ENCODE measurements at regions not wholly inside any gene's neighbourhood (a gene's known extent, or its start where the extent isn't known, plus 50 kb on each side); places are given as distances from the start of the nearest gene placed in this dataset.

DNA sequence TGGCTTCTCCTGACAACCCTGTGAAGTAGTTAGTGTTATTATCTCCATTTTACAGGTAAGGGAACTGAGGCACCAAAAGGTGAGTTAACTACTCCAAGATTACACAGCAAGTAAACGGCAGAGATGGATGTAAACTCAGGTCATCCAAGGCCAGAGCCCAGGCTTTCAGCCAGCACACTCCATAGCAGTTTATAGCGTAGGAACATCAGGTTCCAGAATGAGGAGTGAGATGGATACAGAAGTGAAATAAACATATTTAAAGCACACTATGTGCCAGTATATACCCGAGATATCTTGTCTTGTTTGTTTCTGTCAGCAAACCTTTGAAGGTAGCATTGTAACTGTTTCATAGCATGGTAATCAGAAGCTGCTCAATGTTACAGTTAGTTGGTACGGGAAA lies 279.0 kb downstream of the OXSM start:
- H3K27ac ChIP-seq (ENCODE audit: low read depth, low read length): no peak overlapping the region
- no peaks in the 10 kb centered on the region for H3K27me3 ChIP-seq (ENCODE audit: control insufficient read depth, insufficient read depth, low read length)
- H3K9ac ChIP-seq (ENCODE audit: low read length): no peak overlapping the region
- H3K36me3 ChIP-seq (ENCODE audit: control insufficient read depth, insufficient read depth, low read length): no peaks in the 10 kb centered on the region
- no peaks in the 10 kb centered on the region for H3K9me3 ChIP-seq (ENCODE audit: control insufficient read depth, insufficient read depth, low read depth, low read length)
- H3K4me1 ChIP-seq (ENCODE audit: control insufficient read depth, insufficient read depth, low read length): no peaks in the 10 kb centered on the region
- H3K4me3 ChIP-seq (ENCODE audit: low read depth, low read length): no peak overlapping the region

DNA sequence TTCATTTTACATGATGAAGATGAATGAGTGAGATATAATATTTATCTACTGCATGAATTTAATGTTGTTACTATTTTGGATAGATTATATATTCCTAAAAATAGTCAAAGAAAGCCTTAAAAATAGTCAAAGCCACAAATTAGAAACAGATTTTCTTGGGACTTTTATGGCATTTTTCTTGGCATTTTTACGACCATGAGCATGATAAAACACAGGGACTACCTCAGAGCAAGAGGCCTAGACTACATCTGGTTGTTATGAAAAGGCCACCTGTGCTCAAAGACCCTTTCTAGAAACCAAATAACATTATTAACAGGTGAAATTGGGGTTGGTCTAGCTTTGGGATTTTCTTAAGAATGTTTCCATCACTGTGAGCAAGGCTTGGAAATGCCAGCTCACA lies 281.0 kb downstream of the OXSM start:
- H3K36me3 ChIP-seq (ENCODE audit: control insufficient read depth, insufficient read depth, low read length): no peaks in the 10 kb centered on the region
- no peak overlapping the region for H3K9ac ChIP-seq (ENCODE audit: low read length)
- no peak overlapping the region for H3K4me3 ChIP-seq (ENCODE audit: low read depth, low read length)
- H3K9me3 ChIP-seq (ENCODE audit: control insufficient read depth, insufficient read depth, low read depth, low read length): no peaks in the 10 kb centered on the region
- no peaks in the 10 kb centered on the region for H3K27me3 ChIP-seq (ENCODE audit: control insufficient read depth, insufficient read depth, low read length)
- H3K4me1 ChIP-seq (ENCODE audit: control insufficient read depth, insufficient read depth, low read length): no peaks in the 10 kb centered on the region
- H3K27ac ChIP-seq (ENCODE audit: low read depth, low read length): no peak overlapping the region

- H3K9me3 ChIP-seq (ENCODE audit: control insufficient read depth, insufficient read depth, low read depth, low read length): no peaks in the 10 kb centered on the region
- no peak overlapping the region for H3K4me3 ChIP-seq (ENCODE audit: low read depth, low read length)
- no peak overlapping the region for H3K27ac ChIP-seq (ENCODE audit: low read depth, low read length)
- no peaks in the 10 kb centered on the region for H3K4me1 ChIP-seq (ENCODE audit: control insufficient read depth, insufficient read depth, low read length)
- no peaks in the 10 kb centered on the region for H3K36me3 ChIP-seq (ENCODE audit: control insufficient read depth, insufficient read depth, low read length)
- H3K27me3 ChIP-seq (ENCODE audit: control insufficient read depth, insufficient read depth, low read length): no peaks in the 10 kb centered on the region
- no peak overlapping the region for H3K9ac ChIP-seq (ENCODE audit: low read length)
Observed at GRCh38 chr3:26074080-26074479, 284.2 kb downstream of the OXSM start.

DNA sequence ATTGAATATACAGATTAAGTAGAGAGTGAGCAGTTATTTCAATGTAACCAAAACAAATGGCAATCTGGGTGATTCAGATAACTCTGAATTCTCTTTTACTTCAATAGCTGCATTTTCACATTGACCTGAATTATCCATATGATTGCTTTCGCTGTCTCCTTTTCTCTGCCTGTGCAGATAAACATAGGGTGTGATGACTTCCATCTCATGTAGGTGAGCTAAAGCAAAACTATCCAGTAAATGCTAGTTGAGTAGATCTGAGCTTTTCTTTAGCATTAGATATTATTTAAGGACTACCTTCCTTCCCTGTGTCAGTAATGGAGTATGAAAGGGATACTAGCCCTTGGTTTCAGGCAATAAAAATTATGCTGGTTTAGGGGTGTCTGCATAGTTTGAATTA lies 288.6 kb downstream of the OXSM start:
- Histone ChIP-seq H3K4me3 (ENCODE audit: low read depth, low read length) (no peak overlapping the region), H3K9me3 (ENCODE audit: control insufficient read depth, insufficient read depth, low read depth, low read length) (no peaks in the 10 kb centered on the region), H3K4me1 (ENCODE audit: control insufficient read depth, insufficient read depth, low read length) (no peaks in the 10 kb centered on the region), H3K27me3 (ENCODE audit: control insufficient read depth, insufficient read depth, low read length) (no peaks in the 10 kb centered on the region), H3K36me3 (ENCODE audit: control insufficient read depth, insufficient read depth, low read length) (no peaks in the 10 kb centered on the region), H3K9ac (ENCODE audit: low read length) (no peak overlapping the region), H3K27ac (ENCODE audit: low read depth, low read length) (no peak overlapping the region)

DNA sequence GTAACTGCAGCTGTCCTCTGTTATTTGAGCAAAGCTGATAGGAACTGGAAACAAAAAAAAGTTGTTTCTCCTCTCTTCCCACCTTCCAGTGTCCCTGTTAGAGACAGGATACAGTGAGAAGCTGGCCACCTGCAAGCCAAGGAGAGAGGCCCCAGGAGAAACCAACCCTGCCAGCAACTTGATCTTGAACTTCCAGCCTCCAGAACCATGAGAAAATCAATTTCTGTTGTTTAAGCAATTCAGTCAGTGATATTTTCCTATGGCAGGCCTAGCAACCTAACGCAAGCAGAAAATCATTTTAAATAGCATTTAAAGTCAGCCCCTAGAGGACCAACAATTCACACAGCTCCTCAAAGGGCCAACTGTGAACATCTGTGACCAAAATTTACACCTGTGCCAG lies 291.3 kb downstream of the OXSM start:
- Histone ChIP-seq H3K9ac (ENCODE audit: low read length) (no peak overlapping the region), H3K9me3 (ENCODE audit: control insufficient read depth, insufficient read depth, low read depth, low read length) (peaks cover 5% of the 10 kb centered on the region), H3K27me3 (ENCODE audit: control insufficient read depth, insufficient read depth, low read length) (no peaks in the 10 kb centered on the region), H3K36me3 (ENCODE audit: control insufficient read depth, insufficient read depth, low read length) (no peaks in the 10 kb centered on the region), H3K4me1 (ENCODE audit: control insufficient read depth, insufficient read depth, low read length) (no peaks in the 10 kb centered on the region), H3K4me3 (ENCODE audit: low read depth, low read length) (no peak overlapping the region), H3K27ac (ENCODE audit: low read depth, low read length) (no peak overlapping the region)

- Histone ChIP-seq H3K27me3 (ENCODE audit: control insufficient read depth, insufficient read depth, low read length) (no peaks in the 10 kb centered on the region), H3K36me3 (ENCODE audit: control insufficient read depth, insufficient read depth, low read length) (no peaks in the 10 kb centered on the region), H3K27ac (ENCODE audit: low read depth, low read length) (no peak overlapping the region), H3K4me1 (ENCODE audit: control insufficient read depth, insufficient read depth, low read length) (no peaks in the 10 kb centered on the region), H3K9ac (ENCODE audit: low read length) (no peak overlapping the region), H3K9me3 (ENCODE audit: control insufficient read depth, insufficient read depth, low read depth, low read length) (peaks cover 10% of the 10 kb centered on the region), H3K4me3 (ENCODE audit: low read depth, low read length) (no peak overlapping the region)
Observed at GRCh38 chr3:26081806-26082205, 291.9 kb downstream of the OXSM start.

DNA sequence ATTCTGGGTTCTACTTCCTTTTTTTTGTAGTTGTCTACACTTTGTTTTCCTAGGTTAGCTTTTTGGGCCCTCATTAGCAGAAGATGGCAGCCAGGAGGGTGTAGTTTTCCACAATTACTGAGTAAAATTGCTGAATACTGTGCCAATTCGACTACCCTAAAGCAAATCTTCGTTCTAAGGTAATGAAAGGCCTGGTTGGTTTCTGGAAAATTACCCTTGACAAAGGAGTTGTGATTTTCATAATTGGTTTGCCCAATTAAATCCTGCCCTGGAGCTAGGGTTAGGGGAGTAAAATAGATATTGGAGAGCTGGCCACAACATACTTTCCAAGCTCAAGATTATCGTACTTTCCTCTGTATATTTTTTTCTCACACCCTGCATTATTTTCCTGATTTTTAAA lies 293.0 kb downstream of the OXSM start:
- Histone ChIP-seq H3K27ac (ENCODE audit: low read depth, low read length) (no peak overlapping the region), H3K9me3 (ENCODE audit: control insufficient read depth, insufficient read depth, low read depth, low read length) (peaks cover 21% of the 10 kb centered on the region), H3K4me1 (ENCODE audit: control insufficient read depth, insufficient read depth, low read length) (no peaks in the 10 kb centered on the region), H3K4me3 (ENCODE audit: low read depth, low read length) (no peak overlapping the region), H3K36me3 (ENCODE audit: control insufficient read depth, insufficient read depth, low read length) (no peaks in the 10 kb centered on the region), H3K9ac (ENCODE audit: low read length) (no peak overlapping the region), H3K27me3 (ENCODE audit: control insufficient read depth, insufficient read depth, low read length) (no peaks in the 10 kb centered on the region)

DNA sequence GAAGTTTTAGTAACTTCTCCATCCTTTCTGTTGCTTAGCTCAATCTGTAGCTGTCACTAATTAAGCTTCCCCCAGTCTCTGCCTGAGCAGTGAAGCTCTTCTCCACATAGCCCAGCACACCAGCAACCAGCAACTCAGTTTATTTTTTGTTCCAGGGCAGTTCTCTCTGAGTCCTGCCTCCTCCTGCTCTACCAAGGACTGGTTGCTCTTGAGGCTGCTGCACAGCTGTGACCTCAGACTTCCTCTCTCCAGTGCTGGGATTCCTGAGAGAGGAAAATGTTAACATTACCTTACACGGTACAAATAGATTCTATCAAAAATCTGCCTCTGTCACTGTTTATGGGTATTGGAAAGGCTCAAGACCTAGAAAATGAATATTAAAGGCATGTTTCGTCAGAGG lies 294.7 kb downstream of the OXSM start:
- no peak overlapping the region for H3K9ac ChIP-seq (ENCODE audit: low read length)
- no peaks in the 10 kb centered on the region for H3K27me3 ChIP-seq (ENCODE audit: control insufficient read depth, insufficient read depth, low read length)
- H3K4me1 ChIP-seq (ENCODE audit: control insufficient read depth, insufficient read depth, low read length): no peaks in the 10 kb centered on the region
- no peaks in the 10 kb centered on the region for H3K36me3 ChIP-seq (ENCODE audit: control insufficient read depth, insufficient read depth, low read length)
- H3K27ac ChIP-seq (ENCODE audit: low read depth, low read length): no peak overlapping the region
- peaks cover 34% of the 10 kb centered on the region for H3K9me3 ChIP-seq (ENCODE audit: control insufficient read depth, insufficient read depth, low read depth, low read length)
- no peak overlapping the region for H3K4me3 ChIP-seq (ENCODE audit: low read depth, low read length)

GRCh38 chr3:26087751-26088150 lies 297.9 kb downstream of the OXSM start:
- no peak overlapping the region for H3K9ac ChIP-seq (ENCODE audit: low read length)
- no peaks in the 10 kb centered on the region for H3K27me3 ChIP-seq (ENCODE audit: control insufficient read depth, insufficient read depth, low read length)
- H3K9me3 ChIP-seq (ENCODE audit: control insufficient read depth, insufficient read depth, low read depth, low read length): peaks cover 38% of the 10 kb centered on the region
- H3K36me3 ChIP-seq (ENCODE audit: control insufficient read depth, insufficient read depth, low read length): no peaks in the 10 kb centered on the region
- no peaks in the 10 kb centered on the region for H3K4me1 ChIP-seq (ENCODE audit: control insufficient read depth, insufficient read depth, low read length)
- H3K27ac ChIP-seq (ENCODE audit: low read depth, low read length): no peak overlapping the region
- no peak overlapping the region for H3K4me3 ChIP-seq (ENCODE audit: low read depth, low read length)

DNA sequence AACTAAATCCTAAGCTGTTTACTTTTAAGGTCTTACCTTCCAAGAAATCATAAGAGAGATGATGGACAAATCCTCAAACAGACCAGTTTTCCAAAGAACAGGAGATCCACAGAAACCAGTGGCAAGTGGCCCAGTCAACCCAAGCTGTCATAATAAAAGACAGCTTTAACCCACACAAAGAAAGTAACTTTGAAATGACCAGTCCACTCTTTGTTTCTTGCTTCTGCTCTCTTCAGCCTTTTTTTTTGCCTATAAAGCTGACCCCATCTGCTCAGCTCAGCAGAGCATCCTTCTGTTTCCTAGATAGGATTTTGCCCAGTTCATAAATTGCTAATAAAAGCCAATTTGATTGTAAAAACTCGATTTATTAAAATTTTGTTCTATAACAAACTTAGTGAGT lies 299.4 kb downstream of the OXSM start:
- H3K36me3 ChIP-seq (ENCODE audit: control insufficient read depth, insufficient read depth, low read length): no peaks in the 10 kb centered on the region

DNA sequence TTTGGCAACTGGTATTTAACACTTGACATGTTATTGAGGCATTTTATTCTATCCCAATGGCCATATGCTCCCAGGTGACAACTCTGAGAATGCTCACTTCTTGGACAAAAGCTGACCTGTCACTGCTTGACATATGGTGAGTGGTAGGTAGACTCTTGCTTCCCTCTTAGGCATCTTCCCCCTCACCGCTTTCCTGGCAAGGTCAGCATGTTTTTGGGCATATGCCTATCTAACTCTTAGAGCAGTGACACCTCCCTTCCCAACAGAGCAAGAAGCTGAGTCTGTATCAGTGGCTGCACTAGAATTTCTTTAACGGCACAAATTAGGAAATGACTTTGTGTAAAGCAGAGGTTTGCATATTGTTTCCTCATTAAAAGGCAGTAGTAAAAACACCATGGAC lies 300.7 kb downstream of the OXSM start:
- H3K9me3 ChIP-seq (ENCODE audit: control insufficient read depth, insufficient read depth, low read depth, low read length): peaks cover 42% of the 10 kb centered on the region
- H3K36me3 ChIP-seq (ENCODE audit: control insufficient read depth, insufficient read depth, low read length): no peaks in the 10 kb centered on the region
- no peak overlapping the region for H3K27ac ChIP-seq (ENCODE audit: low read depth, low read length)
- H3K4me3 ChIP-seq (ENCODE audit: low read depth, low read length): no peak overlapping the region
- H3K4me1 ChIP-seq (ENCODE audit: control insufficient read depth, insufficient read depth, low read length): no peaks in the 10 kb centered on the region
- H3K27me3 ChIP-seq (ENCODE audit: control insufficient read depth, insufficient read depth, low read length): no peaks in the 10 kb centered on the region
- no peak overlapping the region for H3K9ac ChIP-seq (ENCODE audit: low read length)

More for the DNA sequence above, 299.4 kb downstream of the OXSM start:
- Histone ChIP-seq H3K27ac (ENCODE audit: low read depth, low read length) (no peak overlapping the region), H3K9me3 (ENCODE audit: control insufficient read depth, insufficient read depth, low read depth, low read length) (peaks cover 40% of the 10 kb centered on the region), H3K9ac (ENCODE audit: low read length) (no peak overlapping the region), H3K4me3 (ENCODE audit: low read depth, low read length) (no peak overlapping the region), H3K4me1 (ENCODE audit: control insufficient read depth, insufficient read depth, low read length) (no peaks in the 10 kb centered on the region), H3K27me3 (ENCODE audit: control insufficient read depth, insufficient read depth, low read length) (no peaks in the 10 kb centered on the region)

DNA sequence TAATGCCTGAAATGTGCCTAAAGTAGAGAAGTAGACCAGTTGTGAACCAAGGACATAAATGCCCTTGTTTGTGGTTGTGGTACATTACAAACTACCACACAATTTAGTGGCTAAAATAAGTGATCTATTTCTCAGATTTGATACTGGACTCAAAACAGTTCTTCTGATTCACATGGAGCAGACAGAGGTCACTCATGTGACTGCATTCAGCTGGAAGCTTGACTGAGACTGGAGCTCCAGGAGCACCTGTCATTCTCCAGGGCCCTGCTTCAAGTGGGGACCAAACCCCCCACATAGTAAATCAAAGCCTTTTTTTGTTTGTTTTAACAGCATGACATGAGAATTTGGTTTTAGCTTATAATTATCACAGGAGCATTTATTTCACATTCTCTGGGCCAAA lies 301.2 kb downstream of the OXSM start:
- no peak overlapping the region for H3K9ac ChIP-seq (ENCODE audit: low read length)
- H3K4me1 ChIP-seq (ENCODE audit: control insufficient read depth, insufficient read depth, low read length): no peaks in the 10 kb centered on the region
- H3K27ac ChIP-seq (ENCODE audit: low read depth, low read length): no peak overlapping the region
- no peaks in the 10 kb centered on the region for H3K27me3 ChIP-seq (ENCODE audit: control insufficient read depth, insufficient read depth, low read length)
- H3K36me3 ChIP-seq (ENCODE audit: control insufficient read depth, insufficient read depth, low read length): no peaks in the 10 kb centered on the region
- H3K9me3 ChIP-seq (ENCODE audit: control insufficient read depth, insufficient read depth, low read depth, low read length): peaks cover 45% of the 10 kb centered on the region
- no peak overlapping the region for H3K4me3 ChIP-seq (ENCODE audit: low read depth, low read length)
